Neural crest cell (in vitro differentiated cells): ENCODE measurements at regions not wholly inside any gene's neighbourhood (a gene's known extent, or its start where the extent isn't known, plus 50 kb on each side); places are given as distances from the start of the nearest gene placed in this dataset.

ENCODE experiments used
- DNase-seq: peaks from one replicate; pipeline ENCODE4 v3.0.0; 2021; ENCODE audit warnings: low read depth, mixed read lengths, low spot score
- H3K27ac Mint-ChIP-seq: one replicate; pipeline ENCODE4 v1.8.0; 2021; ENCODE audit warnings: mild to moderate bottlenecking, mixed read lengths; ENCODE audit not compliant: unreplicated experiment
- H3K27me3 Mint-ChIP-seq: 2 replicates; pipeline ENCODE4 v1.8.0; 2021; ENCODE audit warnings: low read depth, mild to moderate bottlenecking, mixed read lengths
- H3K36me3 Mint-ChIP-seq: 2 replicates; pipeline ENCODE4 v1.8.0; 2021; ENCODE audit warnings: low read depth, mild to moderate bottlenecking, mixed read lengths
- H3K4me1 Mint-ChIP-seq: 2 replicates; pipeline ENCODE4 v1.8.0; 2021; ENCODE audit warnings: mixed read lengths
- H3K4me3 Mint-ChIP-seq: one replicate; pipeline ENCODE4 v1.8.0; 2021; ENCODE audit warnings: mild to moderate bottlenecking, mixed read lengths
- H3K9me3 Mint-ChIP-seq: 2 replicates; pipeline ENCODE4 v1.8.0; 2021; ENCODE audit warnings: mixed read lengths
- TF ChIP-seq, protein P1 (sequence below): fragments of 200-600 bp; sonication (generic); conservative IDR thresholded peaks from 2 replicates; pipeline ENCODE4 v1.5.0; 2021; ENCODE audit warnings: antibody characterized with exemption, mild to moderate bottlenecking

DNA sequence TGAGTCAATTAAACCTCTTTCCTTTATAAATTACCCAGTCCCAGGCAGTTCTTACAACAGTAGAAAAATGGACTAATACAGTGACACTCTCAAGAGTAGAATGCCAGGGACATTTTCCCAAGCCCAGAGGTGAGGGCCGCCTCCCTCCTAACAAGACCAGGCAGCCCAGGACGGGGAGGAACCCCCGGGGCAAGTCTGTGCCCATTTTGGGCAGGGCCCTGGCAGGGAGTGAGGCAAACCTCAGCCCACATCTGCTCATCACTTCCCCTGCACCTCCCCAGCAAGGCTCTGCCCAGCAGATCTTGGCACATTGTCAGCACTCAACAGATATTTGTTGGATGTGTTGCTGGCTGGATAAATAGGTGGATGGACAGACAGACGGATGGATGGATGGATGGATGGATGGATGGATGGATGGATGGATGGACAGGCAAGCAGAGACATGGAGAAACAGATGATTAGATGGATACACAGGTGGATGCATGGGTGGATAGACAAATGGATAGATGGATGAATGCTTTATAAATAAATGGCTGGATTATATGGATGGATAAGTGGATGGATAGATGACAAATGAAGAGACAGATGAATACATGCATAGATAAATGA lies 271.3 kb downstream of the PARN start:
- H3K4me3 Mint-ChIP-seq = no peak overlapping the region
- H3K4me1 Mint-ChIP-seq = peaks cover 8% of the 10 kb centered on the region
- TF ChIP-seq, protein P1, sequence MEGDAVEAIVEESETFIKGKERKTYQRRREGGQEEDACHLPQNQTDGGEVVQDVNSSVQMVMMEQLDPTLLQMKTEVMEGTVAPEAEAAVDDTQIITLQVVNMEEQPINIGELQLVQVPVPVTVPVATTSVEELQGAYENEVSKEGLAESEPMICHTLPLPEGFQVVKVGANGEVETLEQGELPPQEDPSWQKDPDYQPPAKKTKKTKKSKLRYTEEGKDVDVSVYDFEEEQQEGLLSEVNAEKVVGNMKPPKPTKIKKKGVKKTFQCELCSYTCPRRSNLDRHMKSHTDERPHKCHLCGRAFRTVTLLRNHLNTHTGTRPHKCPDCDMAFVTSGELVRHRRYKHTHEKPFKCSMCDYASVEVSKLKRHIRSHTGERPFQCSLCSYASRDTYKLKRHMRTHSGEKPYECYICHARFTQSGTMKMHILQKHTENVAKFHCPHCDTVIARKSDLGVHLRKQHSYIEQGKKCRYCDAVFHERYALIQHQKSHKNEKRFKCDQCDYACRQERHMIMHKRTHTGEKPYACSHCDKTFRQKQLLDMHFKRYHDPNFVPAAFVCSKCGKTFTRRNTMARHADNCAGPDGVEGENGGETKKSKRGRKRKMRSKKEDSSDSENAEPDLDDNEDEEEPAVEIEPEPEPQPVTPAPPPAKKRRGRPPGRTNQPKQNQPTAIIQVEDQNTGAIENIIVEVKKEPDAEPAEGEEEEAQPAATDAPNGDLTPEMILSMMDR = no peak
- DNase-seq = no peak
- no peaks in the 10 kb centered on the region for H3K36me3 Mint-ChIP-seq
- H3K27me3 Mint-ChIP-seq = peaks cover 2% of the 10 kb centered on the region
- no peak overlapping the region for H3K27ac Mint-ChIP-seq
- H3K9me3 Mint-ChIP-seq = no peaks in the 10 kb centered on the region

- Mint-ChIP-seq H3K36me3 (no peaks in the 10 kb centered on the region), H3K4me1 (no peaks in the 10 kb centered on the region), H3K9me3 (no peaks in the 10 kb centered on the region), H3K27me3 (peaks cover 2% of the 10 kb centered on the region), H3K27ac (no peak overlapping the region), H3K4me3 (no peak overlapping the region)
- TF ChIP-seq, protein P1 = no peak
- no peak for DNase-seq
Observed at GRCh38 chr16:14357328-14357727, 272.7 kb downstream of the PARN start.

GRCh38 chr16:14356064-14356463 lies 274.0 kb downstream of the PARN start:
- no peak overlapping the region for H3K4me3 Mint-ChIP-seq
- TF ChIP-seq, protein P1 = no peak
- DNase-seq = no peak
- no peaks in the 10 kb centered on the region for H3K4me1 Mint-ChIP-seq
- H3K27ac Mint-ChIP-seq = no peak overlapping the region
- no peaks in the 10 kb centered on the region for H3K9me3 Mint-ChIP-seq
- no peaks in the 10 kb centered on the region for H3K36me3 Mint-ChIP-seq
- peaks cover 2% of the 10 kb centered on the region for H3K27me3 Mint-ChIP-seq

- H3K4me1 Mint-ChIP-seq = no peaks in the 10 kb centered on the region
- TF ChIP-seq, protein P1 = no peak
- no peak overlapping the region for H3K4me3 Mint-ChIP-seq
- DNase-seq = no peak
- H3K9me3 Mint-ChIP-seq = no peaks in the 10 kb centered on the region
- no peaks in the 10 kb centered on the region for H3K36me3 Mint-ChIP-seq
- H3K27me3 Mint-ChIP-seq = peaks cover 2% of the 10 kb centered on the region
- H3K27ac Mint-ChIP-seq = no peak overlapping the region
Observed at GRCh38 chr16:14354561-14355351, 275.3 kb downstream of the PARN start.

GRCh38 chr16:14353340-14353739 lies 276.7 kb downstream of the PARN start:
- no peak for DNase-seq
- H3K27me3 Mint-ChIP-seq = peaks cover 2% of the 10 kb centered on the region
- no peaks in the 10 kb centered on the region for H3K36me3 Mint-ChIP-seq
- no peaks in the 10 kb centered on the region for H3K9me3 Mint-ChIP-seq
- TF ChIP-seq, protein P1 = no peak
- no peak overlapping the region for H3K27ac Mint-ChIP-seq
- no peaks in the 10 kb centered on the region for H3K4me1 Mint-ChIP-seq
- H3K4me3 Mint-ChIP-seq = no peak overlapping the region
